Muscle layer of duodenum (tissue), 2 donors: ENCODE measurements at regions not wholly inside any gene's neighbourhood (a gene's known extent, or its start where the extent isn't known, plus 50 kb on each side); places are given as distances from the start of the nearest gene placed in this dataset.

Experiments
- H3K27ac ChIP-seq: one replicate; pipeline ENCODE4 v1.7.0; 2013; ENCODE audit warnings: mild to moderate bottlenecking, low read length
- H3K27me3 ChIP-seq: one replicate; pipeline ENCODE4 v1.7.0; 2013; ENCODE audit warnings: low read depth, mild to moderate bottlenecking, control low read depth, low read length
- H3K36me3 ChIP-seq, 2 donors: one replicate each; pipeline ENCODE4 v1.7.0; 2013; ENCODE audit warnings: low read length in 2 of 2, control low read depth in 1 of 2, mild to moderate bottlenecking in 1 of 2; ENCODE audit not compliant: insufficient read depth in 2 of 2, control insufficient read depth in 1 of 2
- H3K4me1 ChIP-seq, 2 donors: one replicate each; pipeline ENCODE4 v1.7.0; 2013; ENCODE audit warnings: low read length in 2 of 2, mild to moderate bottlenecking in 2 of 2, control low read depth in 1 of 2, moderate library complexity in 1 of 2; ENCODE audit not compliant: insufficient read depth in 2 of 2, control insufficient read depth in 1 of 2
- H3K4me3 ChIP-seq, 2 donors: one replicate each; pipeline ENCODE4 v1.7.0; 2013; ENCODE audit warnings: low read length in 2 of 2, low read depth in 1 of 2, mild to moderate bottlenecking in 1 of 2
- H3K9me3 ChIP-seq, 2 donors: one replicate each; pipeline ENCODE4 v1.7.0; 2013; ENCODE audit warnings: low read length in 2 of 2, control low read depth in 1 of 2, mild to moderate bottlenecking in 1 of 2; ENCODE audit not compliant: control insufficient read depth in 1 of 2
- donor health status: healthy.

- Histone ChIP-seq H3K27ac (no peak overlapping the region), H3K36me3 (no peaks in the 10 kb centered on the region), H3K9me3 (no peaks in the 10 kb centered on the region), H3K4me1 (no peaks in the 10 kb centered on the region), H3K4me3 (no peak overlapping the region), H3K27me3 (no peaks in the 10 kb centered on the region)
Measured at GRCh38 chr1:101290922-101291561, 54.2 kb downstream of the S1PR1 start.

DNA sequence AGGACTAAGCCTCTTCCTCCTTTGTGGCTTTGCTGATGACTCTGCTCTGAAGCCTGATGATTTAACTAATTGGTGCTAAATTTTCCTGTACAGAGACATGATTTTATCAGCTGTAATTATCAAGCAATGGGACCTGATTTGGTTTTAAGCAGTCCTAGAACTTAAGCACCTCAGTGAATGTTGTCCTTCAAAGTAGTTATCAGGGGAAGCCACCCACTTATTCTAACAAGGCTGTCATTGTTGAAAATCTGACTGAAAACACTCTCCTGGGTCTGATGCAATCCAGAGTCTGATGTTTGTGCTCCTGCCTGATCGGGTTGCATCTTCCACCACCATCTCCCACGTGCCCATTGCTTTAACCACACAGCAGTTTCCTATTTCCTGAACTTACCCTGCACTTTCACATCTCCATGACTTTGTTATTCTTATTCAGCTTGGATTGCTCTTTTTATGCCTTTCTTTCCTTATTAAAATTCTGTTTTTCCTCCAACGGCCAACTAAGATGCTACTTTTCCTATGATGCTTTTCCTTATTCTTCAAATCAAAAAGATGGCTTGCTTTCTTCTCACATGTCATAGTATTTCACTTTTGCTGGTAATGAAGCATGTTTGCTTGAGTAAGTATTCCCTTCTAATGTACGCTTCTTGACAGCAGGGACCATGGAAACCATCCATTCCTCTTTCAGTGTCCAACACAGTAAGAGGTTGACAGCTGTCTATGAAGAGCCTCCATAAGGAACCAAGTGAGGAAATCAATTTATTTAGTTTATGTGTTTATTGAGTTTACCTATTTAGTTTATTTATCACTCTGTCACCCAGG lies 55.0 kb downstream of the S1PR1 start:
- H3K9me3 ChIP-seq, result no peaks in the 10 kb centered on the region

DNA sequence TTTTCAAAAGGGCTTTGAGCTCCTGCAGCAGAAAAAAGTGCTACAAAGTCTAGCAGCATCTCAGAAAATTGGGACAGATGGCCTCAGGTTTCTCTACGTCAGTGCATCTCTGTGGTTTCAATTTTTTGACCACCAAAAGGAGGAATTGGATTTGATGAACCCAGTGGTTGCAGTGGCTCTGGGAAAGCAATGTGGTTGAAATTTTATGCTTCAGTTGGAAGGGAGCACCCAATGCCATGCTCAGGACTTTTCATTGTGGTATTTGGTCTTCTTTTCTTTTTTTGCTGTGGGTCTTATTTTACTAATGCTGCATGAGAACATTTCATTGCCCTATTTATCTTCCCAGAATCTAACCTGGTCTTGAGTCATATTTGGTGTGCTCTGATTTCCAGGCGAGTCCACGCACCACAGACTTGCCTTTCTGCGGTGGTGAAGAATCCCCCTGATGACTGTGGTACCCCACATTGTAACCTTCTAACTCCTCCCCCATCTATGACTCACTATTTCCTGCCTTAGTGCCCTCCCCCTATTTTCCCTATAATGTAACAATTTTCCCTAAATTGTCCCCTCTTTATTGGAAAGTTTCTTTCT lies 56.7 kb downstream of the S1PR1 start:
- no peak overlapping the region for H3K27ac ChIP-seq
- no peak overlapping the region for H3K4me3 ChIP-seq
- no peaks in the 10 kb centered on the region for H3K27me3 ChIP-seq
- H3K4me1 ChIP-seq, result no peaks in the 10 kb centered on the region
- no peaks in the 10 kb centered on the region for H3K9me3 ChIP-seq
- no peaks in the 10 kb centered on the region for H3K36me3 ChIP-seq

More for the DNA sequence above, 55.0 kb downstream of the S1PR1 start:
- no peak overlapping the region for H3K4me3 ChIP-seq
- no peaks in the 10 kb centered on the region for H3K4me1 ChIP-seq
- H3K27me3 ChIP-seq, result no peaks in the 10 kb centered on the region
- H3K27ac ChIP-seq, result no peak overlapping the region
- H3K36me3 ChIP-seq, result no peaks in the 10 kb centered on the region

- no peak overlapping the region for H3K4me3 ChIP-seq
- H3K27ac ChIP-seq, result no peak overlapping the region
- H3K4me1 ChIP-seq, result no peaks in the 10 kb centered on the region
- H3K9me3 ChIP-seq, result no peaks in the 10 kb centered on the region
- H3K36me3 ChIP-seq, result no peaks in the 10 kb centered on the region
- no peaks in the 10 kb centered on the region for H3K27me3 ChIP-seq
Measured at GRCh38 chr1:101295209-101295608, 58.4 kb downstream of the S1PR1 start.

- H3K36me3 ChIP-seq, result no peaks in the 10 kb centered on the region
- H3K27me3 ChIP-seq, result no peaks in the 10 kb centered on the region
- H3K4me3 ChIP-seq, result no peak overlapping the region
- no peaks in the 10 kb centered on the region for H3K9me3 ChIP-seq
- H3K27ac ChIP-seq, result no peak overlapping the region
- no peaks in the 10 kb centered on the region for H3K4me1 ChIP-seq
Measured at GRCh38 chr1:101298663-101299062, 61.8 kb downstream of the S1PR1 start.

- Histone ChIP-seq H3K4me1 (no peaks in the 10 kb centered on the region), H3K36me3 (no peaks in the 10 kb centered on the region), H3K9me3 (no peaks in the 10 kb centered on the region), H3K4me3 (no peak overlapping the region), H3K27ac (no peak overlapping the region), H3K27me3 (no peaks in the 10 kb centered on the region)
Measured at GRCh38 chr1:101299141-101299540, 62.3 kb downstream of the S1PR1 start.

- Histone ChIP-seq H3K9me3 (no peaks in the 10 kb centered on the region), H3K4me1 (no peaks in the 10 kb centered on the region), H3K27ac (no peak overlapping the region), H3K36me3 (no peaks in the 10 kb centered on the region), H3K4me3 (no peak overlapping the region), H3K27me3 (no peaks in the 10 kb centered on the region)
Measured at GRCh38 chr1:101299710-101300109, 62.9 kb downstream of the S1PR1 start.

- H3K4me3 ChIP-seq, result no peak overlapping the region
- H3K36me3 ChIP-seq, result no peaks in the 10 kb centered on the region
- H3K4me1 ChIP-seq, result no peaks in the 10 kb centered on the region
- H3K27ac ChIP-seq, result no peak overlapping the region
- no peaks in the 10 kb centered on the region for H3K27me3 ChIP-seq
- no peaks in the 10 kb centered on the region for H3K9me3 ChIP-seq
Measured at GRCh38 chr1:101300916-101301315, 64.1 kb downstream of the S1PR1 start.

DNA sequence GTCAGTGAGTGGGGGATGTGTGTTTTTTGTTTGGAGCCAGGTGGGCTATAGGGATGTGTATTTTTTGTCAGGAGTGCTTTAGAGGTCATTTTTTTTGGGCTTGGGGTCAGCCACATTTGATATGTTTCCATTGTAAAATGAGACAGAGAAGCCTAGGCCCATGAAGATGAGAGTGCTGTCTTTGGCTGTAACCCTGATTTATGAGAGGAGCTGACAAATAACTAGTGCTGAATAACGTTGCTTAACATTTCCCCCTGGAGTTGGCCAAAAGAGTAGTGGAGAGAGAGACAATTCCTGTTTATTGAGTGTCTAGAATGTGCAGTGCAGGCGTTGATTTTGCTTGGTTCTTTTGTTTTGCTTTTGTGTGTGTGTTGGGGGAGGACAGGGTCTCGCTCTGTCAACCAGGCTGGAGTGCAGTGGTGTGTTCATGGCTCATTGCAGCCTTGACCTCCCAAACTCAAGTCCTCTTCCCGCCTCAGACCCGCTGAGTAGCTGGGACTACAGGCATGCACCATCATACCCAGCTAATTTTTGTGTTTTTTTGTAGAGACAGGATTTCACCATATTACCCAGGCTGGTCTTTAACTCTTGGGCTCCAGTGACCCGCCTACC lies 64.7 kb downstream of the S1PR1 start:
- Histone ChIP-seq H3K27ac (no peak overlapping the region), H3K36me3 (no peaks in the 10 kb centered on the region), H3K4me3 (no peak overlapping the region), H3K9me3 (no peaks in the 10 kb centered on the region), H3K4me1 (no peaks in the 10 kb centered on the region), H3K27me3 (no peaks in the 10 kb centered on the region)

DNA sequence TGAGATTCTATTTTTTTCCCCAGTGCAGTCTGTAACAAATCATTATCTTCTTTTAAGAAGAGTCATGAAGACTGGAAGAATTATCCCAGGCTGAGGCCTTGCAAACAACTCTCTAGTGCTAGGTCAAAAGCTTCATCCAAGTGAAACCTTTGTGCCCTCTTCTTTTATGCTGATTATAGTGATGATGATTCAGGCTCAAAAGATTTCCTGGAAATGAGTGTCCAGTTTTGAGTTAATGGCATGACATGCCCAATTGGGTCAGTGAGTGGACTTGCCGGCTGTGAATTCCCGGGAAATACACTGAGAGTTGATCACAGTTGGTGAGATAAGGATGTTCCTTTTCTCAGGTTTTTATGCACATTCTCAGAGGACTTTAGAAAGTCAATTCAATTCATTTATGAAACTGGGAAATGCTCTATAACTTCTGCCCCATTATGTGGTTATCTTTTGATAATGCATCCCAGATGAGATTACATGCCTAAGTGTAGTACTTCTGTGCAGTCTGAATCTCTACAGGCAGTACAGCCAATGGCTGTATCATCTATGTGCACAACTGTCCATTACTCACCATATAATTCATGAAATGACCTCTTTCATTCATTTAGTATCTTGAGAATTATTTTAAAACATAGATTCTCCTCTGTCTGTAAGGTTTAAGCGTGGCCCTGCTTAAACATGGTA lies 66.2 kb downstream of the S1PR1 start:
- no peaks in the 10 kb centered on the region for H3K27me3 ChIP-seq
- no peaks in the 10 kb centered on the region for H3K9me3 ChIP-seq
- no peak overlapping the region for H3K27ac ChIP-seq
- no peak overlapping the region for H3K4me3 ChIP-seq
- no peaks in the 10 kb centered on the region for H3K36me3 ChIP-seq
- H3K4me1 ChIP-seq, result no peaks in the 10 kb centered on the region
